Neural cell (in vitro differentiated cells): ENCODE measurements at regions not wholly inside any gene's neighbourhood (a gene's known extent, or its start where the extent isn't known, plus 50 kb on each side); places are given as distances from the start of the nearest gene placed in this dataset.

Experiments used
- H2AFZ ChIP-seq: fragments of 200-600, 300-800 bp; sonication (generic), shearing (Covaris generic); 2 replicates; pipeline ENCODE4 v1.6.0; 2014; ENCODE audit warnings: low read depth, mild to moderate bottlenecking, antibody characterized with exemption, low read length, moderate library complexity
- H3F3A ChIP-seq: fragments of 200-600 bp; shearing (Covaris generic); 2 replicates; pipeline ENCODE4 v1.6.1; 2016; ENCODE audit warnings: mild to moderate bottlenecking, moderate library complexity, mixed read lengths, antibody characterized with exemption, low read length; ENCODE audit not compliant: insufficient read depth, poor library complexity, severe bottlenecking
- H3K27ac ChIP-seq: fragments of 200-600, 300-800 bp; sonication (generic), shearing (Covaris generic); 2 replicates; pipeline ENCODE4 v1.5.1; 2014; ENCODE audit warnings: mild to moderate bottlenecking, low read length, moderate library complexity
- H3K27me3 ChIP-seq: fragments of 300-800, 200-600 bp; sonication (generic), shearing (Covaris generic); 2 replicates; pipeline ENCODE4 v1.6.0; 2014; ENCODE audit warnings: mild to moderate bottlenecking, low read depth, low read length, moderate library complexity; ENCODE audit not compliant: insufficient read depth
- H3K36me3 ChIP-seq: fragments of 300-800, 200-600 bp; sonication (generic), shearing (Covaris generic); 2 replicates; pipeline ENCODE4 v1.5.1; 2014; ENCODE audit warnings: mild to moderate bottlenecking, antibody characterized with exemption, low read length, moderate library complexity; ENCODE audit not compliant: insufficient read depth
- H3K4me2 ChIP-seq: fragments of 300-800, 200-600 bp; sonication (generic), shearing (Covaris generic); 2 replicates; pipeline ENCODE4 v1.6.0; 2014; ENCODE audit warnings: mild to moderate bottlenecking, low read length
- H3K4me3 ChIP-seq: fragments of 300-800, 200-600 bp; sonication (generic), shearing (Covaris generic); 2 replicates; pipeline ENCODE4 v1.5.1; 2014; ENCODE audit warnings: mild to moderate bottlenecking, low read length, moderate library complexity
- H3K79me2 ChIP-seq: fragments of 200-600 bp; shearing (Covaris generic); replicated peaks from 2 replicates; pipeline ENCODE4 v1.6.0; 2014; ENCODE audit warnings: mild to moderate bottlenecking, low read length, moderate library complexity; ENCODE audit not compliant: insufficient read depth
- H3K9ac ChIP-seq: fragments of 300-800, 200-600 bp; sonication (generic), shearing (Covaris generic); 2 replicates; pipeline ENCODE4 v1.6.1; 2016; ENCODE audit warnings: mild to moderate bottlenecking, low read length, mixed read lengths
- H3K9me2 ChIP-seq: fragments of 200-600 bp; shearing (Covaris generic); 2 replicates; pipeline ENCODE4 v1.6.1; 2016; ENCODE audit warnings: mild to moderate bottlenecking, low read length, mixed read lengths; ENCODE audit not compliant: insufficient read depth
- H3K9me3 ChIP-seq: fragments of 200-600, 300-800 bp; sonication (generic), shearing (Covaris generic); 2 replicates; pipeline ENCODE4 v1.6.1; 2016; ENCODE audit warnings: mild to moderate bottlenecking, mixed run types, low read length, moderate library complexity, mixed read lengths
- H4K20me1 ChIP-seq: fragments of 200-600 bp; shearing (Covaris generic); 2 replicates; pipeline ENCODE4 v1.6.1; 2016; ENCODE audit warnings: mild to moderate bottlenecking, mixed run types; ENCODE audit not compliant: insufficient read depth
- CTCF ChIP-seq: fragments of 450-650 bp; IDR thresholded peaks from 2 replicates; pipeline ENCODE4 v1.5.1; 2014; ENCODE audit warnings: antibody characterized with exemption, mild to moderate bottlenecking, moderate library complexity; ENCODE audit not compliant: poor library complexity, severe bottlenecking
- EP300 ChIP-seq: fragments of 450-650 bp; conservative IDR thresholded peaks from 2 replicates; pipeline ENCODE4 v1.6.1; 2014; ENCODE audit warnings: antibody characterized with exemption, mild to moderate bottlenecking, moderate library complexity; ENCODE audit not compliant: poor library complexity, severe bottlenecking
- EZH2 ChIP-seq: fragments of 200-600, 300-800 bp; shearing (Covaris generic), sonication (generic); IDR thresholded peaks from 2 replicates; pipeline ENCODE4 v1.6.1; 2014; ENCODE audit warnings: antibody characterized with exemption, low read length, borderline replicate concordance, mild to moderate bottlenecking; ENCODE audit not compliant: insufficient read depth, poor library complexity, severe bottlenecking
- MXI1 ChIP-seq: fragments of 450-650 bp; conservative IDR thresholded peaks from 2 replicates; pipeline ENCODE4 v1.6.1; 2014; ENCODE audit warnings: antibody characterized with exemption, mild to moderate bottlenecking; ENCODE audit not compliant: poor library complexity, severe bottlenecking
- POLR2AphosphoS5 ChIP-seq: IDR thresholded peaks from 2 replicates; pipeline ENCODE4 v1.6.1; 2012
- RAD21 ChIP-seq: fragments of 450-650 bp; conservative IDR thresholded peaks from 2 replicates; pipeline ENCODE4 v1.6.1; 2014; ENCODE audit warnings: antibody characterized with exemption, mild to moderate bottlenecking, moderate library complexity
- SMC3 ChIP-seq: fragments of 450-650 bp; conservative IDR thresholded peaks from 2 replicates; pipeline ENCODE4 v1.6.1; 2014; ENCODE audit warnings: antibody characterized with exemption, mild to moderate bottlenecking, moderate library complexity; ENCODE audit not compliant: poor library complexity
- TAF1 ChIP-seq: IDR thresholded peaks from 2 replicates; pipeline ENCODE4 v1.6.1; 2012; ENCODE audit warnings: low read depth
- TF ChIP-seq, protein P1 (sequence below): IDR thresholded peaks from 2 replicates; pipeline ENCODE4 v1.6.1; 2012; ENCODE audit warnings: borderline replicate concordance

DNA sequence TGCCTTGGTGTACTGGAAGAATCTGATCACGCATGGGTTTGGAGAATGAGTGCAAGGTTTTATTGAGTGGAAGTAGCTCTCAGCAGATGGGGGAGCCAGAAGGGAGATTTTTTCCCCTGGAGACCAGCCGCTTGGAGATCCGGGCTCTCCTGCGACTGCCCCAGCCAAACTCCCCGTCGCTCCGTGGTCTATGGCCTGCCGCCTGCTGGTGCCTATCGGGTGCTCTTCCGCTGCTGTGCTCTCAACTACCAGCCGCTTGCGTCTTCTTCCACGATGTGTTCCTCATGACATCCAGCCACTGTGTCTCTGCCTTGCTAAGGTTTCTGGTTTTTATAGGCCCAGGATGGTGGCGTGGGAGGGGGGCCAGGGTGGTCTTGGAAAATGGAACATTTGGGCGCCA is 145.6 kb upstream of the UBASH3B start:
- Histone ChIP-seq H3K27ac (no peak overlapping the region), H3K36me3 (no peaks in the 10 kb centered on the region), H3K9me2 (no peaks in the 10 kb centered on the region), H3K4me2 (no peak overlapping the region), H3K79me2 (no peaks in the 10 kb centered on the region), H2AFZ (no peak overlapping the region), H3K4me3 (no peak overlapping the region), H3F3A (no peaks in the 10 kb centered on the region), H3K27me3 (no peaks in the 10 kb centered on the region), H3K9ac (no peak overlapping the region), H3K9me3 (no peaks in the 10 kb centered on the region), H4K20me1 (no peaks in the 10 kb centered on the region)
- TF ChIP-seq TAF1 (no peak), POLR2AphosphoS5 (no peak), RAD21 (no peak), CTCF (no peak), SMC3 (no peak), EZH2 (no peak), EP300 (no peak), MXI1 (no peak)
- TF ChIP-seq, protein P1, sequence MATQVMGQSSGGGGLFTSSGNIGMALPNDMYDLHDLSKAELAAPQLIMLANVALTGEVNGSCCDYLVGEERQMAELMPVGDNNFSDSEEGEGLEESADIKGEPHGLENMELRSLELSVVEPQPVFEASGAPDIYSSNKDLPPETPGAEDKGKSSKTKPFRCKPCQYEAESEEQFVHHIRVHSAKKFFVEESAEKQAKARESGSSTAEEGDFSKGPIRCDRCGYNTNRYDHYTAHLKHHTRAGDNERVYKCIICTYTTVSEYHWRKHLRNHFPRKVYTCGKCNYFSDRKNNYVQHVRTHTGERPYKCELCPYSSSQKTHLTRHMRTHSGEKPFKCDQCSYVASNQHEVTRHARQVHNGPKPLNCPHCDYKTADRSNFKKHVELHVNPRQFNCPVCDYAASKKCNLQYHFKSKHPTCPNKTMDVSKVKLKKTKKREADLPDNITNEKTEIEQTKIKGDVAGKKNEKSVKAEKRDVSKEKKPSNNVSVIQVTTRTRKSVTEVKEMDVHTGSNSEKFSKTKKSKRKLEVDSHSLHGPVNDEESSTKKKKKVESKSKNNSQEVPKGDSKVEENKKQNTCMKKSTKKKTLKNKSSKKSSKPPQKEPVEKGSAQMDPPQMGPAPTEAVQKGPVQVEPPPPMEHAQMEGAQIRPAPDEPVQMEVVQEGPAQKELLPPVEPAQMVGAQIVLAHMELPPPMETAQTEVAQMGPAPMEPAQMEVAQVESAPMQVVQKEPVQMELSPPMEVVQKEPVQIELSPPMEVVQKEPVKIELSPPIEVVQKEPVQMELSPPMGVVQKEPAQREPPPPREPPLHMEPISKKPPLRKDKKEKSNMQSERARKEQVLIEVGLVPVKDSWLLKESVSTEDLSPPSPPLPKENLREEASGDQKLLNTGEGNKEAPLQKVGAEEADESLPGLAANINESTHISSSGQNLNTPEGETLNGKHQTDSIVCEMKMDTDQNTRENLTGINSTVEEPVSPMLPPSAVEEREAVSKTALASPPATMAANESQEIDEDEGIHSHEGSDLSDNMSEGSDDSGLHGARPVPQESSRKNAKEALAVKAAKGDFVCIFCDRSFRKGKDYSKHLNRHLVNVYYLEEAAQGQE: no peak

GRCh38 chr11:122509091-122509490 is 146.4 kb upstream of the UBASH3B start:
- no peak overlapping the region for H3K4me2 ChIP-seq
- no peaks in the 10 kb centered on the region for H3K79me2 ChIP-seq
- no peaks in the 10 kb centered on the region for H4K20me1 ChIP-seq
- no peaks in the 10 kb centered on the region for H3K36me3 ChIP-seq
- no peaks in the 10 kb centered on the region for H3K9me2 ChIP-seq
- no peak for TF ChIP-seq TAF1
- TF ChIP-seq, protein P1: no peak
- TF ChIP-seq MXI1: no peak
- no peak for TF ChIP-seq RAD21
- no peak for TF ChIP-seq EZH2
- no peak for TF ChIP-seq EP300
- no peak for TF ChIP-seq CTCF
- TF ChIP-seq POLR2AphosphoS5: no peak
- no peak overlapping the region for H2AFZ ChIP-seq
- no peaks in the 10 kb centered on the region for H3F3A ChIP-seq
- H3K27ac ChIP-seq: no peak overlapping the region
- no peaks in the 10 kb centered on the region for H3K9me3 ChIP-seq
- no peaks in the 10 kb centered on the region for H3K27me3 ChIP-seq
- H3K9ac ChIP-seq: no peak overlapping the region
- H3K4me3 ChIP-seq: no peak overlapping the region
